ENCODE measurements at regions not wholly inside any gene's neighbourhood (a gene's known extent, or its start where the extent isn't known, plus 50 kb on each side); places are given as distances from the start of the nearest gene placed in this dataset.
"Not testable (repeated sequence)": the region's sequence is repeated elsewhere in the genome, so short reads cannot be mapped to it uniquely, and the experiment has no call there.

DNA sequence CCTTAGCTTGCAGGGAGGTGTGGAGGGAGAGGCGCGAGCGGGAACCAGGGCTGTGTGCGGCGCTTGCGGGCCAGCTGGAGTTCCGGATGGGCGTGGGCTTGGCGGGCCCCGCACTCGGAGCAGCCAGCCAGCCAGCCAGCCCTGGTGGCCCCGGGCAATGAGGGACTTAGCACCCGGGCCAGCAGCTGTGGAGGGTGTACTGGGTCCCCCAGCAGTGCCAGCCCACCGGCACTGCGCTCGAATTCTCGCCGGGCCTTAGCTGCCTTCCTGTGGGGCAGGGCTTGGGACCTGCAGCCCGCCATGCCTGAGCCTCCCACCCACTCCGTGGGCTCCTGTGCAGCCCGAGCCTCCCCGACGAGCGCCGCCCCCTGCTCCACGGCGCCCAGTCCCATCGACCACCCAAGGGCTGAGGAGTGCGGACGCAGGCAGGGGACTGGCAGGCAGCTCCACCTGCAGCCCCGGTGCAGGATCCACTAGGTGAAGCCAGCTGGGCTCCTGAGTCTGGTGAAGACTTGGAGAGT lies 462.2 kb downstream of the ACTL7B start:
- not testable (repeated sequence) for DNase-seq

DNA sequence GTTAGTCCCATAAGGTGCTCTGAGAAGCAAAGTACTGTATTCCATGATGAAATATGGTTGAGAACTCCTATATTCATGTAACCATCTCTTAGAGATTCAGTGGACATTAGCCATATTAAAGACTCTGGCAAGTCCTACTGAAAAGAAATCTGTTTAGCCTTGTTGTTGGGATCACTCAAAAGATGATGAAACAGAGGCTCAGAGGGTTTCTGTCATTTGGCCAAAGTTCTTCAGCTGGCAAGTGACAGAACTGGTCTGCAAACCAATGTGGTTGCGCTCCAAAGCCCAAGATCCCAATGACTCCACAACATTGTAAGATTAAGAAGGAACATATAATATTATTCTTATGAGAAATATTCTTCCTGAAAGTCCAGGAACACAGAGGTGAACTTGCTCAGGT lies 462.9 kb downstream of the ACTL7B start:
- DNase-seq, result no peak

DNA sequence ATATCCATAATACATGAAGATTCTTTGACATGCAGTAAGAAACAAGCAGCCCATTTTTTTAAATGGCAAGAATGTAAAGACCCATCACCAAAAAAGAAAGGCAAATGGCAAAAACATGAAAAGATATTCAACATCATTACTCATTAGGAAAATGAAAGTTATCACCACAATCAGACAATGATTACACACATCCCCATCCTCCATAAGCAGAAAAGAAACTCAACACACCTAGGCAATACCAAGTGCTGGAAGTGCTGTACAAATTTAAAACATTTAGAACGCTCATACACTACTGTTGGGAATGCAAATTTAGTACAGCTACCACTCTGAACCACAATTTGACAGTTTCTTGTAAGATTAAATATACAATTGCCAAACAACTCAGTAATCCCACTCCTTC lies 466.7 kb downstream of the ACTL7B start:
- no peak for DNase-seq

DNA sequence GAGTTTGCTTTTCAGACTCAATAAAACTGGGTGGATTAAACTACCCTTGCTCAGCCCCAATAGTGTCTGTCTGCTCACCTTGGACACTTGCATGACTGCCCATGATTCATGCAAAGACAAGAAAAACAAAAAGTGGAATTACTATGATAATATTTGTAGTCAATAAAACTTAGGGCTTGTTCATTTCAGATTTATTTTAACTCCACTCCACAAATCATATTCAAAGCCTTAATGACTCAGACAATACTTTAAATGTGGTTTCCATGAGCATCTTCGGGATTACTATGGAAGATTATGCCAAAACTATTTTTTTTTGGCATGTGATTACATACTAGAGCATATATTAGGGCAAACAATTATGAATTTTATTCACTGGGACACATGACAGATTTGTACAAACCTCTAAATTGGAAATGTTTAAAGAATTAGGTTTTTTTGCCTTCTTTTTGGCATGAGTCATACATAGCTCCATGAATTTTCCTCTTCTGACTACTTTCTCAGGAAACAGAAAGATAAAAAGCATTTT lies 468.9 kb downstream of the ACTL7B start:
- DNase-seq, result no peak

DNA sequence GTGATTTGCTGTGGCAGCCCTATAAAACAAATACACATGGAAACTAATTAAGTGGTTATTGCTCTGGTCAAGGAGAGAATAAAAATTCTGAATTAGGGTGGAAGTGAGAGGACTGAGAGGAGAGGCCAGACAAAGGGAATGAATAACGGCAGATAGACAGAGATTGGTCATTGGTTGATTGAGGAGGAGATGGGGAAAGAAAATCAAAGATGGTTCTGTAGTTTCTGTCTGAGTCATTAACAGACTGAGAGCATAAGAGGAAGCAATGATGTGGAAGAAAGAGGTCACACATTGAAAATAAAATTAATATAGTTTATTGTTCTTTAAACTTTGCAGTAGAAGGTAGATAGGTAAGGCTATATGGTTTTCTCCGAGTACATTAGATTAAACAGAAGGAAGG lies 469.8 kb downstream of the ACTL7B start:
- DNase-seq, result no peak

DNA sequence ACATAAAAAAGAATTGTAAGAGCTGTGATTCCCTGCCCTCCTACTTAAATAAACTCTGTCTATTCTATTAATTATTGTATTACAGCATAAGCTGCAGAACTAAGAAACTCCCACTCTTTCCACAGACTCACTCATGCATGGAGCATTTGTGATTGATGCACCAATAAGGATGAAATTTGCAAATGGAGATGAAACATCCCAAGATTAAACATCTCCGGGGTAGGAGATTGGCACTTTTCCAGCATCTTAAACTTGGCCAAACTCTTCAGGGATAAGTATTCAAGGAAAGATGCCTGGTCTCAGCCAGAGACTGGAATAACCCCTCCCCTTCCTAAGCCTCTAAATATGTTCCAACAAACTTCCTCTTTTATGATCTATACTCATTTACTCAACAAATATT lies 472.0 kb downstream of the ACTL7B start:
- DNase-seq, result no peak

DNA sequence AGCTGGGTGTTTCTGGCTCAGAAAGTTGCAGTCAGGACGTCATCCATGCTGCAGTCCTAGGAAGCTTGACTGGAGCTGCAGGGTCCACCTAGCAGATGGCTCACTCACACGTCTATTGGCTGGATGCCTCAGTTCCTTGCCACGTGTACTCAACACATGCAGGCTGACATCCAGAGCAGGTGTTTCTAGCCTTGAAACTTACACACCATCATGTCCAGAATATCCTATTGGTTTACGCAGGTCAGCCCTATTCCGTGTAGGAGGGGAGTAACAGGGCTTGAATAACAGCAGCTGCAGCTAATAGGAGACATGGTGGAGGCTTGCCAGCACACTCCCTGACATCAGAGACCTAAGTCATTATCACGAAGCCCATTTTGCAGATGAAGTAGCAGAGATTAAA lies 473.5 kb downstream of the ACTL7B start:
- no peak for DNase-seq

DNA sequence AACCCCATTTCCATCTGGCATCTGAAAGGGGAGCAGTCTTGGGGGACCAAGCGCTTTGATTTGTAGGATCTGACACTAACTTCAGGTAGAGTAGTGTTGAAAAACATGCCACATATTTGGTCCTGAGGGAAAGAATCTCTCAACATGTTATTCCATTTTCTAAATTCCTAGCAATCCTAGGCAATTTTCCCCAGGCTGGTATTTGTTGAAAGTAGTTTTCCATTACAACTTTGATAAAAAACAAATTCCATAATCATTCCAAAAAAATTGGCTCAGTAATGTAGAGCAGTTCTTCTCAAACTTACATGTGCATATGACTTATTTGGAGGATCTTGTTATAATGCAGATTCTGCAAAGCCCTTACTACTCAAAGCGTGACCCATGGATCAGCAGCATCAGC lies 477.9 kb downstream of the ACTL7B start:
- DNase-seq, result no peak

DNA sequence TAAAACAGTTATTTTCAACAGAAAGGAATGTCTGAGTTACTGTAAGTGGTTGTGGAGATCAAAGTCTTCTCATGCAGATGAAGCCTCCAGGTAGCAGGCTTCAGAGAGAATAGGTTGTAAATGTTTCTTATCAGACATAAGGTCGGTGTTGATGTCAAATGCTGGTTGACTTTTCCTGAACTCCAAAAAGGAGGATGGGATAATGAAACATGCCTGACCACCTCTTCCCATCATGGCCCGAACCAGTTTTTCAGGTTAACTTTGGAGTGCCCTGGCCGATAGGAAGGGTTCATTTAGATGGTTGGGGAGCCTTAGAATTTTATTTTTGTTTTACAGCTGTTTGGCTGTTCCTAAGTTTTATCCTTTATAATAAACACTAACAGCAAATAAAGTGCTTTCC lies 478.4 kb downstream of the ACTL7B start:
- no peak for DNase-seq

DNA sequence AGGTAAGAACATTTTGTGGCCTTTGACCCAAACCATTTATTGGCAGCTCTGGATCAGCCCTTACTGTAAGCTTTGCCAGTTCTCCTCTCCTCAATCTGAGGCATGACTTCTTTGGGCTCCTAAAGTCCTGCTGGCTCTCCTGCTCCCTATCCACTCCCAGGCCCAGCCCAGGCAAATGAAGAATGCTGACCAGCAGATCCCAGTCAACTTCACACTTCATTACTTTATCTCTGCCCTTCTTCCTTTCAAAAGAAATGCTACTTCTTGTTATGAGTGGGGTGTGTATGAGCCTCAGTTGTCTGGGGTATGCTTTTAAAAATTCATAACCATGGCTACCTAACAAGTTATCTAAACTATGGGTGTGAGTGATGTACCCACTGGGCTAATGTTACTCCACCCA lies 479.6 kb downstream of the ACTL7B start:
- DNase-seq, result no peak

DNA sequence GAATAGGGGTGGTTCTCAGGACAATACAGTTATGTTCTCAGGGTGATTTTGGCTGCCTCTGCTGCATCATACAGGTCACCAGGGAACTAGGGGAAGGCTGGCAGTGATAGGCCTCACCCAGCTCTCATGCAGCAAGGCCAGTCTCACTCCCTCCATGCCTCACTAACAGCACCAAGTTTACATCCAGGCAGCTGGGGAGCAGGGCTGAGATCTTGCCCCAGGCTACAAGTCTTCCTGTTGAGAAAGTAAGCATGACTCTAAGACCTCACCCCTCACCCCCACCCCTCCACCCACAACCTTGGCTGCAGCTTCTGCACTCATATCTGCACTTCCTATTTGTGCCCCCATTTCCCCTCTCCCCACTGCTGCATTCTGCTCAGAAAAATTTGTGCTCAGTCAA lies 481.2 kb downstream of the ACTL7B start:
- DNase-seq, result no peak

DNA sequence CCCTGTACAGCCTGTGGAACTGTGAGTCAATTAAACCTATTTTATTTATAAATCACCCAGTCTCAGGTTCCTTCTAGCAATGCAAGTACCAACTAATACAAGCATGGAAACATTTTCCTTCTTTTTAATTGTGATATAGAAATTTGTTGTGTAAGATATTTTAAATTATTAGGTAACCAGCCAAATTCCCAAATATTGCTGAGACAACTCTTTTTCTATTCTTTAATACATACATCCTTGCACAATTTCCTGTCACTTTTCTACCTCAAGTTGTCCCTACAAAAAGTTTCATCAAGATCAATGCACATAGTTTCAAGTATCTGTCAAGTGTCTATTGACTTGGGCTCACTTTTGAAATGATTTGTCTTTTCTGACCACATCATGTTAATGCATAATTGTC lies 488.6 kb downstream of the ACTL7B start:
- no peak for DNase-seq

DNA sequence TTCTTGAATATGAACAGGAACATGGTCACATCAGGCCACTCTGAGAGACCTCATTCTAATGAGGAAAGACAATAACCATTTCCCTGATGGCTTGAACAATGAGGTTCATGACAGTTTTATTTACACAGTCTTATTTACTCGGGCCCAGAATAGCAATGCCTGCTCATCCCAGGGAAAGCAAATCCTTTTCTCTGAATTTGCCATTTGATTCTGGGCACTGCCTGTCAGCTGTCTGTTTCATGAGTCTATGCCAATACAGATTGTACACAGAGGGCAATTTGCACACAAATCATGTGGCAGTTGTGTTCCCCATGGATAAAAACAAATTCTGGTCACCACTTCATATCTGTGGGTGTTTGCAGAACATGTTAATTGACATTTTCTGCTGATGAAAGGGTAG lies 492.5 kb downstream of the ACTL7B start:
- DNase-seq, result no peak

DNA sequence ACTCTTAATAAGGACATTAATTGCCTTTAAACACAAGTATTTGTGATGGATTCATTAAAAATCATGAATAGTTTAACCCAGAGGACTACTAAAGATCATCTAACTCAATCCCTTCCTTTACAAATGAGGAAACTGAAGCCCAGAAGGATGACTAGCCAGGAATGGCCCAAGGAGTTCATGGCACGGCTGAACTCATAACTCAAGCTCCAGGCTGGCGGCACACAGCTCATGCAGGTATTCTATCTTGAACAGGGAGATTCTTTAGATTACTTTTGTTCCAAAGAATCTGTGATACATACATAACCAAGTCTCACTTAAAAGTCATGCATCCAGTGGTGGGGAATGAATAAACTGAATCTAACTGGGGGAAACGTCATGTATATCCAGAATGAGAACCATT lies 495.5 kb downstream of the ACTL7B start:
- DNase-seq, result no peak

DNA sequence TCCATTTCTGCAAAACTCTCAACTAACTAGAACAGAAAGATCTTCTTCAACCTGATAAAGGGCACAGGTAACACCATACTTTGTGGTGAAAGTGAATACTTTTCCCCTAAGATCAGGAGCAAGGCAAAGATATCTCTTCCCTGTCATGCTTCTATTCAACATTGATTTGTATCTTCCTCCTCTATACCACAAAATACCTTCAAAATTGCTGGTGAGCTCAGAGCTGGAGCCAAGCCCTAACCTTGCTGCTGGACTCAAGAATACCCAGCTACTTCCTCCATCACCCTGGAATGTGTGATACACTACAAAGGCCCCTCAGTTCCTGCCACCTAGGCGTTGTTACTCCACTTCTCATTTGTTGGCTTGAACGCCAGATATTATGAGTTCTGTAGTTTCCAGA lies 499.0 kb downstream of the ACTL7B start:
- no peak for DNase-seq

DNA sequence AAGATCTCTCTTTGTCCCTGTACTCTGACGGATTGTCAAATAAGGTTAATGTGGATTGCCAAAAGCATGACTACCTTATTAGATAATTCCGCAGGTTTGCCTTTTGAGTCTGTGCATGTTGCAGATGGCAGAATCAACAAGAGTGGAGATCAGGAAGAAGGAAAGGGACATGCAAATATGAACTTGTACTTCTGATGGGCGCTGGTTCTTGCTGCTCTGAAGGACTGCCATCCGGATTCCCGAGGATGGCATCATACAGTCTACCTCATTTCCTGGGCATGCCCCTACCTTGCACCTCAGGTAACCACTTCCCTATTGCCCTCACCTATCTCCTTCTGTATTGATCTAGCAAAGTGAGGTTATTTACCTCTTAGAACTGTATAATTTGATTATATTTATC lies 504.2 kb downstream of the ACTL7B start:
- DNase-seq, result no peak

DNA sequence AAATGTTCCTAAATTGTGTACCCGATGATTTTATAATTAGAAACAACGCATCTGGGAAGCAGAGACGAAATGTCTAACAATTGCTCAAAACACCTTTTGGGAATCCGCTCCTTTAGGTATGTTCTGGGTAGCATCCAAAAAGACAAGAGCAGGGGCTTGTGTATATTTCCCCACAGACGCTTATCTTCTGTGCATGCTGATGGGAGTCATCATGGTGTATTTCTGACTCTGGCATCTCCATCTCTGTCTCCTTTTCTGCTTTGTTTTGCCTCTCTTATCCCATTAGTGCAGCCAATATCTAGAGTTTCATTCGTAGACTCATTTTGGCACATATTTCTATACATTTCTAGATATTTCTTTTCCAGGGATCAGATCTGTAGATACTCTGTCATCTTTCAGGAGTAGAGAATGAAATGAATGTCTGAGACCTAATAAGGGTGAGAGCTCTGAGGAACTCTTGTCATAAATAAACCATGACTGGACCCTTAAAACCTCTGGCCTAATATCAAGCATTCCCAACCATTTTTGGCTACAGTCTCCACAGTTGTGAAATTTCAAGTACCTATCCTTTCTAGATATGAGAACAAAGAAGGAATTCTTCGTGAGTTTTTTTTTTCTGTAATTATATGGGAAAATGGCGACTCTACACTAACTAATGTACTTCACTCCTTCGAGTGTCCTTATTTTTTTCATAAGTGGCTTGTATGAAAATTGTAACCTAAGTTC lies 508.2 kb downstream of the ACTL7B start:
- no peak for DNase-seq

DNA sequence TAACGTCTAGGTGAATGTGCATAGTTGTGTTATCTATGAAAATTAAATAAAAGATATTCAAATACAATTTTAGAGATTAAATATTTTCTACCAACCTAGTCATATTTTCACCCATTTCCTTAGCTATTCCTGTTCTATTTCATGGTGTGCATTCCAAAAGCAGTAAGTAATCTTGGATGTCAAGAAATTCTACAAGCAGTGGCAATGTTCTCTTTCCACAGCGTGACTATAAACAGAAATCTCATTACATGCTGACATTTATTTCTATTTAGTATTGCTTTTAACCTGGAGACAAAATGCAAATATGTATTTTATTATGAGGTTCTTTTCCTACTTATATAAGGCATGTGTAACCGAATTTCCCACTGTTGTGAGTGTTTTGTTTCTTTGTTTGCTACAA lies 510.0 kb downstream of the ACTL7B start:
- DNase-seq, result no peak

DNA sequence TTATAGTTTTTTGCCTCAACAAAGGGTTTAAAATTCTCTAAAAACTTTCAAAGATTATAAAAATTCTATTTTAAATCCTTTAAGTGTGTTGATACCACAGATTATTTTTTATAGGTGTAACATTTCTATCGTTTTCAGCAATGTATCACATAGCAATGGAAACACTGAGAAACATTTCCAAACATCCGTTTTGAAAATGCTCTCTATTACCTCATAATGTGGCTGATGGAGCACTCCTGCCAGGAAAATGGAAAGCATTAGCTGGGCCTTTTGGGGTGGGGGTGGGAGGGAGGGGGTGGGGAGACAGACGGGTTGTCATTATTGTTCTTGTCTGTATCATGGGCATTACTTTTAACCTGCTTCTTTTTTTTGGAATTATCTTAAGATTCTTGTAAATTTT lies 516.5 kb downstream of the ACTL7B start:
- no peak for DNase-seq

DNA sequence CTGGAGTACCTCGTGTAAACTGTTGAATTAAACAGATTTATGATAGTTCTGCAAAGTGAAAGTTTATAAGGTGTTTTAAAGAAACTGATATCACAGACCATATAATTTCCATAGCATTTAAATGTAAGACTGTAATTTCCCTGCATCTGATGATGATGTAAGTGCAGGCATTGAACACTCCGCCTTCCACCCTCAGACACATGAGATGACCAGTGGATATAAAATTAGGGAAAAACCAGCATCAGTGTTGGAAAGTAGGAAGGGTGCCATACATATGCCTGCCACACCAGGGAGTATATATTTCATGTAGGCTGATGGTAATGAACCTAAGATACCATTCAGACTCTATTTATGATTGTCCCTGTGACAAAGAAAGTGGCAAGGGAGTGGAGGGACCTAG lies 519.2 kb downstream of the ACTL7B start:
- no peak for DNase-seq

DNA sequence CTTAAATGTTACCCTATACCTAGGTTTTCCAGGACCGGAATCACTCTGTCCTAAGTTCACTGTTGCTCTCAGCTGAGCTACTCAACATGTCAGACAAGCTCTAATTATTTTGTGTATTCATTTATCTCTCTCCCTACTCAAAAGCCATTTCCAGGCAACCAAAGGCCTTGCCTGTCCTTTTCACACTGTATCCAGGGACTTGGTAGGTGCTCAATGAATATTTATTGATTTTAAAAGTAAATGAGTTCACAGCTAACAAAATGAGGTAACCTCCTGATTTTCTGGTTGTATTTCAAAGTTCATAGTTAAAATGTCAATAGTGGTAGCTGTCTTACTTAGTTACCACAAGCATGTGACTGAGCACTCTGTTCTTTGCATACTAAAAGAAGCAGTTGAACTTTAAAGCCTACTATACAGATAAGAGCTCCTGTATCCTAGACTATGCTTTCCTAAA lies 522.2 kb downstream of the ACTL7B start:
- DNase-seq, result no peak

DNA sequence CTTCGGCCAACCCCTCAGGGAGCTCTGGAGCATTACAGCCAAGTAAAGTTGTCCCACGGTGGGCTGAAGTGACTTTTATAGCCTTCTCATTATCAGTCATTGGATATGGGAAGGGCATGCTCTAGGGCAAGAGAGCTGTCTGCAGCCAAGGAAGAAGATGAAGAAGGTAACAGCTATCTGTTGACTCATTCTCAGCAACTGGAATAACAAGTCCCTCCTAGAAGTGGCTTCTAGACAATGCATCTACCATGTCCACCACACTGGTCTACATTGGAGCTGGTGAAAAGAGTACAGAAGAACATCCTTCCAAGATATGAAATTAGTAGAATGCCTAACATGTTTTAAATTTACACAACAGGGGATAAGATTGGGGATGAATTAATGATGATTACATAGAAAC lies 524.2 kb downstream of the ACTL7B start:
- DNase-seq, result no peak

DNA sequence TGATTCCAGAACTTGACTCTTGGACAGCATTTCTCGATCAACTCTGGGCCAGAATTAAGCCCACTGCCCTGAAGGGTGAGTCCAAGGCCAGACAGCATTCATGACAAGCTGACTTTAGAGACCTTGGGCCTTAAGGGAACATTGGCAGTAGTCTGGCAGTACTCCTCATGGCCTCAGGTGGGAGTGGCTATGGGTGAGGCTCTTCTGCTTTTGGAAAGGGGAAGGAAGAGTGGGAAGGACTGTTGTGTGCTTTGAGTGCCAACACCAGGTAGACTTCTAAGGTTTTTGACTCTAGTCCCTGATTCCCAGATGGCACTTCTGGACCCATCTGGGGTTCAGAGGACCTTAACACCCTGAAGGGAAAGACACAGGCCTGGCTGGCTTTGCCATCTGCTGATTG lies 530.4 kb downstream of the ACTL7B start:
- DNase-seq, result no peak

DNA sequence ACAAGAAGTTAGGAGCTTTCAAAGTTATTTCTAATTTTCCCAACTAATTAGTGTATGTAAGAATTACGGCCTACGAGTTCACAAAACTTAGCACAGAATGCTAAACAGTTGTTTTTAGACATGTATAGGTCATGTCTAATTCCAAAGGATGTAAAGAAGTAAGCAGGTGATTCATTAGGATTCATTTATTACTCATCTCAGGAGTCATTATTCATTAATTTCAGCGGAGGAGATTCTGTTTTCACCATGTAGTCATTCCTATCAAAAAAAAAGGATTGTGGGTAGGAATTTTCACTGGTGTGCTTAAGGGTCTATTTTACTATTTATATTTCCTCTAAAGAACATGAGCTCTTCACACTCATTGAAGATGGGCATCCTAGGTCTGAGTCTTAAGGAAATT lies 532.2 kb downstream of the ACTL7B start:
- DNase-seq, result no peak
